Endothelial cell of umbilical vein (primary cell): ENCODE measurements at regions not wholly inside any gene's neighbourhood (a gene's known extent, or its start where the extent isn't known, plus 50 kb on each side); places are given as distances from the start of the nearest gene placed in this dataset.

Experiments used
- BruUV-seq: library from RNA; stranded (reverse); fragments of 400-500 nt; replicated peaks from 2 replicates; lab custom pipeline; 2021; lab: Mats Ljungman, UMichigan
- CTCF ChIA-PET: fragments of 300-600, 350-600 bp; sonication (Branson Sonifier 250); formaldehyde crosslinking; loops from one replicate; lab custom pipeline; 2021; ENCODE audit warnings: antibody characterized with exemption, inconsistent platforms; lab: Charles Lee
- POLR2A ChIA-PET: fragments of 300-600, 350-600 bp; sonication (Branson Sonifier 250); formaldehyde crosslinking; loops from one replicate; lab custom pipeline; 2021; ENCODE audit warnings: antibody characterized with exemption, inconsistent platforms; lab: Charles Lee
- DNase-seq: peaks from one replicate; pipeline ENCODE4 v3.0.0-alpha.2; 2011; ENCODE audit warnings: low read depth, low spot score
- FAIRE-seq: peaks from 2 replicates; lab custom pipeline; 2011; peaks lifted over from hg19 to GRCh38; lab: Jason Lieb, UNC
- H2AFZ ChIP-seq: 2 replicates; pipeline ENCODE4 v1.6.0; 2012; ENCODE audit warnings: low read depth, low read length, control low read depth, inconsistent platforms
- H3K27ac ChIP-seq: 2 replicates; pipeline ENCODE4 v1.5.1; 2011; ENCODE audit warnings: low read depth, mild to moderate bottlenecking, control low read depth, low read length, moderate library complexity; ENCODE audit not compliant: insufficient read depth
- H3K27me3 ChIP-seq, 2 experiments: 2 replicates each; pipeline versions ENCODE4 v1.6.0 to v1.6.1; 2011; ENCODE audit warnings: low read length in 2 of 2, mixed read lengths in 1 of 2; ENCODE audit not compliant: control insufficient read depth in 2 of 2, insufficient read depth in 2 of 2
- H3K36me3 ChIP-seq, 2 experiments: 2 replicates in 1 of 2; 3 replicates in 1 of 2; pipeline ENCODE4 v1.5.1; 2011; ENCODE audit warnings: low read length in 2 of 2, mild to moderate bottlenecking in 1 of 2, moderate library complexity in 1 of 2; ENCODE audit not compliant: control insufficient read depth in 2 of 2, insufficient read depth in 2 of 2; ENCODE audit errors: extremely low read depth in 1 of 2
- H3K4me1 ChIP-seq: 3 replicates; pipeline ENCODE4 v1.5.1; 2011; ENCODE audit warnings: mild to moderate bottlenecking, low read length; ENCODE audit not compliant: control insufficient read depth, insufficient read depth; ENCODE audit errors: extremely low read depth
- H3K4me2 ChIP-seq: 2 replicates; pipeline ENCODE4 v1.6.1; 2011; ENCODE audit warnings: low read length, control low read depth, mixed read lengths; ENCODE audit not compliant: insufficient read depth
- H3K4me3 ChIP-seq, 3 experiments: fragments of 200-600 bp in 1 of 3; sonication (generic), shearing (Covaris generic) in 1 of 3; replicated peaks in 1 of 3; 2 replicates each; pipeline ENCODE4 v1.5.1; 2011 to 2016; ENCODE audit warnings: control low read depth in 3 of 3, low read length in 3 of 3, mild to moderate bottlenecking in 2 of 3, inconsistent platforms in 1 of 3, low read depth in 1 of 3, moderate library complexity in 1 of 3; ENCODE audit not compliant: insufficient read depth in 1 of 3
- H3K79me2 ChIP-seq: 2 replicates; pipeline ENCODE4 v1.6.0; 2012; ENCODE audit warnings: low read length, inconsistent platforms; ENCODE audit not compliant: control insufficient read depth, insufficient read depth
- H3K9ac ChIP-seq: replicated peaks from 2 replicates; pipeline ENCODE3; 2011; ENCODE audit warnings: low read length, control low read depth; ENCODE audit not compliant: insufficient read depth; ENCODE audit errors: extremely low read depth
- H3K9me1 ChIP-seq: replicated peaks from 3 replicates; pipeline ENCODE4 v1.6.0; 2011; ENCODE audit warnings: mild to moderate bottlenecking, low read length; ENCODE audit not compliant: control insufficient read depth, insufficient read depth; ENCODE audit errors: extremely low read depth
- H3K9me3 ChIP-seq: replicated peaks from 2 replicates; pipeline ENCODE4 v1.5.1; 2012; ENCODE audit warnings: low read length, inconsistent platforms; ENCODE audit not compliant: control insufficient read depth, insufficient read depth
- H4K20me1 ChIP-seq: replicated peaks from 2 replicates; pipeline ENCODE3; 2011; ENCODE audit warnings: mild to moderate bottlenecking, low read length; ENCODE audit not compliant: control insufficient read depth, insufficient read depth; ENCODE audit errors: extremely low read depth
- EZH2 ChIP-seq: IDR thresholded peaks from 2 replicates; pipeline ENCODE4 v1.6.1; 2012; ENCODE audit warnings: borderline replicate concordance, low read depth, mild to moderate bottlenecking, moderate library complexity, low read length, inconsistent platforms; ENCODE audit not compliant: severe bottlenecking
- FOS ChIP-seq: IDR thresholded peaks from 2 replicates; pipeline ENCODE4 v1.6.1; 2011; ENCODE audit warnings: mild to moderate bottlenecking, low read length, moderate library complexity, borderline replicate concordance; ENCODE audit not compliant: insufficient read depth
- JUN ChIP-seq: IDR thresholded peaks from 2 replicates; pipeline ENCODE4 v1.6.1; 2011; ENCODE audit warnings: borderline replicate concordance, low read depth; ENCODE audit not compliant: insufficient read length, insufficient read depth
- MYC ChIP-seq: IDR thresholded peaks from one replicate; pipeline ENCODE4 v1.6.1; 2011; ENCODE audit warnings: mild to moderate bottlenecking, low read depth, low read length
- POLR2A ChIP-seq: IDR thresholded peaks from 2 replicates; pipeline ENCODE4 v1.6.1; 2012; ENCODE audit warnings: low read depth, mild to moderate bottlenecking, control low read depth, low read length
- POLR2AphosphoS5 ChIP-seq: IDR thresholded peaks from 2 replicates; pipeline ENCODE4 v1.6.1; 2012; ENCODE audit warnings: low read depth, mild to moderate bottlenecking, control low read depth, low read length, moderate library complexity; ENCODE audit not compliant: insufficient read depth
- dilution Hi-C: fragments of 300-500 bp; cut with MboI; formaldehyde crosslinking; loops from one replicate; pipeline ENCODE4 v1.15.0; 2019; ENCODE audit warnings: low sequenced_read_pairs; ENCODE audit not compliant: extremely low pct_ligation_motif_present
- intact Hi-C: fragments of 100-400 bp; cut with micrococcal nuclease; formaldehyde crosslinking; loops from one replicate; pipeline ENCODE4 v1.10.0; 2022

DNA sequence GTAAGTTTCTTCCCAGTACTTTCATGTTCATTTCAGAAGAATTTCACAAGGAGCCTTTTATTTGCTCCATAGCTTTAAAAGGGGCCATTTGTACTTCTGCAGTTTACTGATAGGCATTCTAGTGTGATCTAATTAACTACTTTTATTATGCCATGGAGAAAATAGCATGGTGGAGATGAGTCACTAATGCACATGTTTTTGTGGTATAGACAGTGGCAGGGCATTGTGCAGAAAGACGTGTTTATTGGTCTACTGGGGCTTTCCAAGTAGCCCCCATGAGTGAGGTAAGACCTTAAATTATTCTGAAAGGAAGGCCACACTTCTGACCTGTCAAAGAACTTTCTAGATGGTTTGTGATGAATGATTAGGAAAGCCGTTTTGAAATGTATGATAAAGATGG lies 810.0 kb upstream of the NR2F2 start:
- intact Hi-C loops (no loop called here), dilution Hi-C loops (no loop called here)
- DNase-seq = peak; percentile 77
- H2AFZ ChIP-seq = no peak overlapping the region
- H3K4me2 ChIP-seq = no peak overlapping the region
- TF ChIP-seq FOS (peak; percentile 21), JUN (peak; percentile 39), POLR2A (no peak), EZH2 (no peak)
- CTCF ChIA-PET = interaction anchor here (1.2 kb wide), 1 partner anchor 71 kb away, joined by 5 read pairs; no protein-coding TSS in a partner anchor
- POLR2A ChIA-PET = no interaction called here
- BruUV-seq = no TSS peak
- H3K27me3 ChIP-seq = no peaks in the 10 kb centered on the region
- no peaks in the 10 kb centered on the region for H3K36me3 ChIP-seq
- no peak overlapping the region for H3K4me3 ChIP-seq
- H3K79me2 ChIP-seq = no peaks in the 10 kb centered on the region
- no peaks in the 10 kb centered on the region for H4K20me1 ChIP-seq
- no peak overlapping the region for H3K27ac ChIP-seq
- FAIRE-seq = peak; percentile 53
- no peaks in the 10 kb centered on the region for H3K9me3 ChIP-seq
- no peak overlapping the region for H3K9ac ChIP-seq
- no peaks in the 10 kb centered on the region for H3K9me1 ChIP-seq
- H3K4me1 ChIP-seq = no peaks in the 10 kb centered on the region

DNA sequence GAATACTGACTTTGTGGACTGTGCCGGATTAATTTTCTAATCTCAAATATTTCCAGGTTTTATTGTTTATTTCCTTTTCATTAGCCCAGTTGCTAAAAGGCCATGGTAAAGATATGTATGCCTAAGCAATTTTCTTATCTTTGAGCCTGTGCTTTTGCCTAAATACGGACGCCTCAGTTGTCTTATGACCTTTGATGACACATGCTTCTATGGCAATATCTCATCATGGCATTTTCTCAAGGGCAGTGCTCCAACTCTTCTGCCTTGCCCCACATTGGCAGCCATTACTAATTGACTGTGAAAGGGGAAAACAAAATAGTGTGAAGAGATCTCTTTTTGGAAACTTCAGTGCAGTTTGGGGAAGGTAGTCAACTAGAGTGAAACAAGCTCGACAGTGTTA lies 809.6 kb upstream of the NR2F2 start:
- dilution Hi-C loops (no loop called here), intact Hi-C loops (no loop called here)
- H3K4me2 ChIP-seq = no peak overlapping the region
- no peak for FAIRE-seq
- BruUV-seq = no TSS peak
- H3K4me1 ChIP-seq = no peaks in the 10 kb centered on the region
- no peaks in the 10 kb centered on the region for H3K9me3 ChIP-seq
- H3K27ac ChIP-seq = no peak overlapping the region
- no peaks in the 10 kb centered on the region for H4K20me1 ChIP-seq
- no peak overlapping the region for H2AFZ ChIP-seq
- H3K27me3 ChIP-seq = no peaks in the 10 kb centered on the region
- H3K9ac ChIP-seq = no peak overlapping the region
- no peak overlapping the region for H3K4me3 ChIP-seq
- no peaks in the 10 kb centered on the region for H3K9me1 ChIP-seq
- TF ChIP-seq MYC (no peak), POLR2AphosphoS5 (no peak)
- H3K79me2 ChIP-seq = no peaks in the 10 kb centered on the region
- ChIA-PET CTCF (no interaction called here), POLR2A (no interaction called here)
- no peaks in the 10 kb centered on the region for H3K36me3 ChIP-seq
- no peak for DNase-seq
